Activated CD4-positive, alpha-beta T cell treated with anti-CD3 and anti-CD28 coated beads, Interleukin-2, amount 50 U/mL, for 1 hour (primary cell): ENCODE measurements at regions not wholly inside any gene's neighbourhood (a gene's known extent, or its start where the extent isn't known, plus 50 kb on each side); places are given as distances from the start of the nearest gene placed in this dataset.
"Not testable (repeated sequence)": the region's sequence is repeated elsewhere in the genome, so short reads cannot be mapped to it uniquely, and the experiment has no call there.

Experiments
- DNase-seq: peaks from one replicate; pipeline ENCODE4 v3.0.0-alpha.2; 2020

- DNase-seq: no peak
Measured at GRCh38 chr15:36117296-36117787, 462.1 kb upstream of the CDIN1 start.

GRCh38 chr15:36126194-36126593 lies 453.2 kb upstream of the CDIN1 start:
- DNase-seq: no peak

GRCh38 chr15:36130641-36131310 lies 448.6 kb upstream of the CDIN1 start:
- no peak for DNase-seq

- DNase-seq: no peak
Measured at GRCh38 chr15:36133742-36134141, 445.7 kb upstream of the CDIN1 start.

GRCh38 chr15:36136049-36136448 lies 443.4 kb upstream of the CDIN1 start:
- DNase-seq: no peak

- no peak for DNase-seq
Measured at GRCh38 chr15:36152936-36153335, 426.5 kb upstream of the CDIN1 start.

GRCh38 chr15:36156879-36157427 lies 422.5 kb upstream of the CDIN1 start:
- no peak for DNase-seq

GRCh38 chr15:36160351-36160750 lies 419.1 kb upstream of the CDIN1 start:
- DNase-seq: no peak

GRCh38 chr15:36161108-36161507 lies 418.3 kb upstream of the CDIN1 start:
- DNase-seq: no peak

- DNase-seq: no peak
Measured at GRCh38 chr15:36161771-36162212, 417.6 kb upstream of the CDIN1 start.

GRCh38 chr15:36163983-36164382 lies 415.4 kb upstream of the CDIN1 start:
- not testable (repeated sequence) for DNase-seq

GRCh38 chr15:36172955-36173354 lies 406.5 kb upstream of the CDIN1 start:
- no peak for DNase-seq

- no peak for DNase-seq
Measured at GRCh38 chr15:36175186-36175740, 404.2 kb upstream of the CDIN1 start.

- no peak for DNase-seq
Measured at GRCh38 chr15:36175741-36176291, 403.6 kb upstream of the CDIN1 start.

- no peak for DNase-seq
Measured at GRCh38 chr15:36177590-36178302, 401.7 kb upstream of the CDIN1 start.

GRCh38 chr15:36178303-36178633 lies 401.2 kb upstream of the CDIN1 start:
- no peak for DNase-seq

- DNase-seq: no peak
Measured at GRCh38 chr15:36183201-36183600, 396.2 kb upstream of the CDIN1 start.

- no peak for DNase-seq
Measured at GRCh38 chr15:36185438-36185837, 394.0 kb upstream of the CDIN1 start.

GRCh38 chr15:36185845-36186244 lies 393.6 kb upstream of the CDIN1 start:
- no peak for DNase-seq

- DNase-seq: no peak
Measured at GRCh38 chr15:36186376-36186775, 393.1 kb upstream of the CDIN1 start.

GRCh38 chr15:36191459-36191858 lies 388.0 kb upstream of the CDIN1 start:
- no peak for DNase-seq

- DNase-seq: not testable (repeated sequence)
Measured at GRCh38 chr15:36195361-36196007, 383.9 kb upstream of the CDIN1 start.
